CD14-positive monocyte (primary cell): ENCODE measurements at regions not wholly inside any gene's neighbourhood (a gene's known extent, or its start where the extent isn't known, plus 50 kb on each side); places are given as distances from the start of the nearest gene placed in this dataset.

ENCODE experiments used
- DNase-seq, 3 donors: peaks; one replicate each; pipeline ENCODE4 v3.0.0-alpha.2; 2011 to 2022
- H2AFZ ChIP-seq: 2 replicates; pipeline ENCODE4 v1.6.0; 2012; ENCODE audit warnings: mild to moderate bottlenecking, low read depth, low read length, inconsistent platforms; ENCODE audit not compliant: insufficient read depth, poor library complexity, severe bottlenecking
- H3K27ac ChIP-seq, 2 donors: 1 replicate in 1 of 2; 2 replicates in 1 of 2; pipeline ENCODE4 v1.5.1; 2012 to 2013; ENCODE audit warnings: low read length in 2 of 2, control low read depth in 1 of 2, inconsistent platforms in 1 of 2, low read depth in 1 of 2, mild to moderate bottlenecking in 1 of 2
- H3K27me3 ChIP-seq, 2 donors: one replicate each; pipeline versions ENCODE4 v1.6.0 to v1.6.1; 2011 to 2013; ENCODE audit warnings: low read length in 2 of 2; ENCODE audit not compliant: control insufficient read depth in 2 of 2, insufficient read depth in 2 of 2
- H3K36me3 ChIP-seq, 2 donors: replicated peaks in 1 of 2; 1 replicate in 1 of 2; 2 replicates in 1 of 2; pipeline versions ENCODE4 v1.5.1 to v1.6.1; 2012 to 2013; ENCODE audit warnings: low read length in 2 of 2, control low read depth in 1 of 2, inconsistent platforms in 1 of 2, mild to moderate bottlenecking in 1 of 2; ENCODE audit not compliant: insufficient read depth in 2 of 2, control insufficient read depth in 1 of 2
- H3K4me1 ChIP-seq, 2 donors: 1 replicate in 1 of 2; 2 replicates in 1 of 2; pipeline versions ENCODE4 v1.5.1 to v1.6.1; 2012 to 2013; ENCODE audit warnings: low read length in 2 of 2, control low read depth in 1 of 2, inconsistent platforms in 1 of 2, mild to moderate bottlenecking in 1 of 2, moderate library complexity in 1 of 2; ENCODE audit not compliant: insufficient read depth in 2 of 2, control insufficient read depth in 1 of 2
- H3K4me2 ChIP-seq: replicated peaks from 2 replicates; pipeline ENCODE3; 2012; ENCODE audit warnings: low read length, moderate library complexity, mild to moderate bottlenecking; ENCODE audit not compliant: poor library complexity, severe bottlenecking; ENCODE audit errors: extremely low read depth
- H3K4me3 ChIP-seq, 3 experiments: fragments of 200-600 bp in 1 of 3; sonication (generic) in 1 of 3; replicated peaks in 1 of 3; 1 replicate in 2 of 3; 2 replicates in 1 of 3; pipeline ENCODE4 v1.5.1; 2011 to 2013; ENCODE audit warnings: low read length in 3 of 3, mild to moderate bottlenecking in 3 of 3, control low read depth in 2 of 3, low read depth in 2 of 3, inconsistent platforms in 1 of 3, moderate library complexity in 1 of 3
- H3K79me2 ChIP-seq: 2 replicates; pipeline ENCODE4 v1.6.0; 2012; ENCODE audit warnings: mild to moderate bottlenecking, control low read depth, inconsistent platforms, low read length, moderate library complexity; ENCODE audit not compliant: insufficient read depth
- H3K9ac ChIP-seq: 2 replicates; pipeline ENCODE4 v1.6.0; 2017; ENCODE audit warnings: low read length, mild to moderate bottlenecking; ENCODE audit not compliant: insufficient read depth, poor library complexity, severe bottlenecking
- H3K9me3 ChIP-seq, 2 donors: replicated peaks in 1 of 2; 1 replicate in 1 of 2; 2 replicates in 1 of 2; pipeline versions ENCODE4 v1.5.1 to v1.6.1; 2012 to 2013; ENCODE audit warnings: low read length in 2 of 2, control low read depth in 1 of 2; ENCODE audit not compliant: control insufficient read depth in 1 of 2, insufficient read depth in 1 of 2
- H4K20me1 ChIP-seq: 2 replicates; pipeline ENCODE4 v1.6.0; 2012; ENCODE audit warnings: mild to moderate bottlenecking, low read length, control low read depth, moderate library complexity; ENCODE audit not compliant: insufficient read depth
- H3K27ac Mint-ChIP-seq, 7 donors: one replicate each; pipeline ENCODE4 v1.8.0; 2020; ENCODE audit warnings: mild to moderate bottlenecking in 7 of 7, mixed read lengths in 7 of 7, moderate library complexity in 6 of 7, inconsistent platforms in 2 of 7
- H3K27me3 Mint-ChIP-seq, 3 donors: one replicate each; pipeline ENCODE4 v1.8.0; 2021 to 2022; ENCODE audit warnings: low read depth in 3 of 3, mild to moderate bottlenecking in 3 of 3, mixed read lengths in 3 of 3, moderate library complexity in 3 of 3, inconsistent platforms in 1 of 3
- H3K36me3 Mint-ChIP-seq, 2 donors: one replicate each; pipeline ENCODE4 v1.8.0; 2020; ENCODE audit warnings: mixed read lengths in 2 of 2, inconsistent platforms in 1 of 2, mild to moderate bottlenecking in 1 of 2
- H3K4me1 Mint-ChIP-seq: one replicate; pipeline ENCODE4 v1.8.0; 2020; ENCODE audit warnings: mild to moderate bottlenecking, mixed read lengths
- H3K4me3 Mint-ChIP-seq, 2 donors: one replicate each; pipeline ENCODE4 v1.8.0; 2020; ENCODE audit warnings: mild to moderate bottlenecking in 2 of 2, mixed read lengths in 2 of 2, moderate library complexity in 1 of 2
- H3K9me3 Mint-ChIP-seq, 7 donors: one replicate each; pipeline ENCODE4 v1.8.0; 2020 to 2022; ENCODE audit warnings: mixed read lengths in 7 of 7, mild to moderate bottlenecking in 6 of 7, moderate library complexity in 6 of 7, inconsistent platforms in 2 of 7
- WGBS: methylation state at CpG from one replicate; pipeline ENCODE4 v1.1.5; 2013; ENCODE audit warnings: missing lambda C conversion rate; ENCODE audit not compliant: insufficient coverage; 5-methylcytosine and 5-hydroxymethylcytosine counted together
- intact Hi-C, 2 donors: fragments of 100-400 bp; cut with micrococcal nuclease; formaldehyde crosslinking; loops; one replicate each; pipeline versions ENCODE4 v1.15.0 to v1.15.1; 2023
- TF ChIP-seq, protein P1 (sequence below): fragments of 200-600 bp; IDR thresholded peaks from one replicate; pipeline ENCODE4 v1.8.0; 2022; ENCODE audit warnings: antibody characterized with exemption, mild to moderate bottlenecking

DNA sequence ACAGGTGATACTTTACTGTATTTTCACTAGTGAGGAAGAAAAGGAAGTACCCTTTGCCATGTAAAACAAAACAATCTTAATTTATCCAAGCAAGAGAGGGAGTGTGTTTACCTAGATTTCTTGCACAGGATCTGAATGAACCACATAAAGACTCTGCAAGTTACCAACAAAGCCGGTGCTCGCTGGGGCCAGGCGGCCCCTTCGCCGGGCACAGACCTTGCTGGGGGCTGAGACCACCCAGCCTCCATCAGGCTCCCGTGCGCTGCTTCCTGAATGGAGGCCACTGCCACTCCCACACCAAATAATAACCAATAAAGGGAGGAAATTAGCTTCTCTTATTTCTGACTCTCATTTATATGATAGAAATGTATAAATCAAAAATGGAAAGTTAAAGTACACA lies 625.0 kb upstream of the ADARB2 start:
- Mint-ChIP-seq H3K36me3 (no peaks in the 10 kb centered on the region), H3K9me3 (peaks cover 0 to 13% (median 7%) of the 10 kb centered on the region in 7 donors), H3K4me1 (no peaks in the 10 kb centered on the region), H3K27me3 (no peaks in the 10 kb centered on the region), H3K4me3 (no peak overlapping the region), H3K27ac (no peak overlapping the region)
- intact Hi-C loops: no loop called here
- Histone ChIP-seq H3K4me3 (no peak overlapping the region), H3K27ac (no peak overlapping the region), H3K36me3 (no peaks in the 10 kb centered on the region), H3K79me2 (no peaks in the 10 kb centered on the region), H2AFZ (no peak overlapping the region), H3K4me2 (no peak overlapping the region), H4K20me1 (no peaks in the 10 kb centered on the region), H3K9me3 (peaks cover 5 to 22% of the 10 kb centered on the region in 2 donors), H3K4me1 (no peaks in the 10 kb centered on the region), H3K27me3 (no peaks in the 10 kb centered on the region), H3K9ac (no peak overlapping the region)
- 83% methylated on average over 2 of the region's 7 CpGs for WGBS
- DNase-seq: no peak
- TF ChIP-seq, protein P1, sequence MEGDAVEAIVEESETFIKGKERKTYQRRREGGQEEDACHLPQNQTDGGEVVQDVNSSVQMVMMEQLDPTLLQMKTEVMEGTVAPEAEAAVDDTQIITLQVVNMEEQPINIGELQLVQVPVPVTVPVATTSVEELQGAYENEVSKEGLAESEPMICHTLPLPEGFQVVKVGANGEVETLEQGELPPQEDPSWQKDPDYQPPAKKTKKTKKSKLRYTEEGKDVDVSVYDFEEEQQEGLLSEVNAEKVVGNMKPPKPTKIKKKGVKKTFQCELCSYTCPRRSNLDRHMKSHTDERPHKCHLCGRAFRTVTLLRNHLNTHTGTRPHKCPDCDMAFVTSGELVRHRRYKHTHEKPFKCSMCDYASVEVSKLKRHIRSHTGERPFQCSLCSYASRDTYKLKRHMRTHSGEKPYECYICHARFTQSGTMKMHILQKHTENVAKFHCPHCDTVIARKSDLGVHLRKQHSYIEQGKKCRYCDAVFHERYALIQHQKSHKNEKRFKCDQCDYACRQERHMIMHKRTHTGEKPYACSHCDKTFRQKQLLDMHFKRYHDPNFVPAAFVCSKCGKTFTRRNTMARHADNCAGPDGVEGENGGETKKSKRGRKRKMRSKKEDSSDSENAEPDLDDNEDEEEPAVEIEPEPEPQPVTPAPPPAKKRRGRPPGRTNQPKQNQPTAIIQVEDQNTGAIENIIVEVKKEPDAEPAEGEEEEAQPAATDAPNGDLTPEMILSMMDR: no peak

DNA sequence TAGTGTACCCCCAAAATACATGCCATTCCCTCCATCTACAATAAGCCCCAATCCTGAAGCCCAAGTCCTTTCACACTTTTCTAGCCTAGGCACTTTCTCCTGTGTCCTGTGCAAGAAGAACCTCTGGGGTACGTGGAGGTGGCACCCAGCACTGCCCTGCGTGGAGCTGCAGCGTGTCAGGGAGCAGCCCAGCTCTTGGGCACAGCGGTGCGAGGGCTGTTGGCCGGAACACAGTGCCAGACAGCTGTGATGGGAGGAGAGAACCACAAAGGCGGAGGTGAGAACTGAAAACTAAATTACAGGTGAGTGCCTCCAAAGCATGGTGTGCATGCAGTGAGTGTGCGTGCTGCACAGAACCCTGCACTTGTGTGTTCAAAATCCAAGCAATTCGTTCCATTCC lies 621.3 kb upstream of the ADARB2 start:
- no peak for DNase-seq
- intact Hi-C loops: no loop called here
- Histone ChIP-seq H3K9ac (no peak overlapping the region), H3K79me2 (no peaks in the 10 kb centered on the region), H3K36me3 (no peaks in the 10 kb centered on the region), H3K4me1 (no peaks in the 10 kb centered on the region), H3K4me3 (no peak overlapping the region), H3K27me3 (no peaks in the 10 kb centered on the region), H3K4me2 (no peak overlapping the region), H4K20me1 (no peaks in the 10 kb centered on the region), H2AFZ (no peak overlapping the region), H3K27ac (no peak overlapping the region), H3K9me3 (peaks cover 5 to 22% of the 10 kb centered on the region in 2 donors)
- H3K36me3 Mint-ChIP-seq: no peaks in the 10 kb centered on the region
- peaks cover 0 to 19% (median 7%) of the 10 kb centered on the region in 7 donors for H3K9me3 Mint-ChIP-seq
- TF ChIP-seq, protein P1: no peak
- 86% methylated on average over 7 of the region's 9 CpGs for WGBS
- H3K27ac Mint-ChIP-seq: no peak overlapping the region
- H3K4me1 Mint-ChIP-seq: no peaks in the 10 kb centered on the region
- peaks cover 0 to 2% (median 1%) of the 10 kb centered on the region in 3 donors for H3K27me3 Mint-ChIP-seq
- H3K4me3 Mint-ChIP-seq: no peak overlapping the region
